Neural progenitor cell (in vitro differentiated cells): ENCODE measurements at regions not wholly inside any gene's neighbourhood (a gene's known extent, or its start where the extent isn't known, plus 50 kb on each side); places are given as distances from the start of the nearest gene placed in this dataset.

Experiments
- DNase-seq: peaks from one replicate; pipeline ENCODE4 v3.0.0-alpha.2; 2016; ENCODE audit warnings: low spot score
- H2AFZ ChIP-seq: fragments of 200-600 bp; sonication (generic); replicated peaks from 2 replicates; pipeline ENCODE4 v1.6.1; 2016; ENCODE audit warnings: antibody characterized with exemption
- H3F3A ChIP-seq: fragments of 200-600 bp; sonication (generic); 2 replicates; pipeline ENCODE4 v1.6.1; 2016; ENCODE audit warnings: antibody characterized with exemption, low read depth
- H3K27ac ChIP-seq: fragments of 200-600 bp; sonication (generic); 2 replicates; pipeline ENCODE4 v1.5.1; 2016; ENCODE audit warnings: mild to moderate bottlenecking
- H3K27me3 ChIP-seq: fragments of 200-600 bp; sonication (generic); 2 replicates; pipeline ENCODE4 v1.6.1; 2016; ENCODE audit warnings: mild to moderate bottlenecking, moderate library complexity
- H3K36me3 ChIP-seq: fragments of 200-600 bp; sonication (generic); 2 replicates; pipeline ENCODE4 v1.5.1; 2016
- H3K4me1 ChIP-seq: fragments of 200-600 bp; sonication (generic); 2 replicates; pipeline ENCODE4 v1.6.1; 2016; ENCODE audit warnings: mixed run types
- H3K4me2 ChIP-seq: fragments of 200-600 bp; sonication (generic); 2 replicates; pipeline ENCODE4 v1.6.1; 2016
- H3K4me3 ChIP-seq: fragments of 200-600 bp; sonication (generic); 2 replicates; pipeline ENCODE4 v1.5.1; 2016
- H3K79me2 ChIP-seq: fragments of 200-600 bp; sonication (generic); 2 replicates; pipeline ENCODE4 v1.6.1; 2016; ENCODE audit warnings: low read depth
- H3K9ac ChIP-seq: fragments of 200-600 bp; sonication (generic); 2 replicates; pipeline ENCODE4 v1.6.1; 2016
- H3K9me3 ChIP-seq: fragments of 200-600 bp; sonication (generic); 2 replicates; pipeline ENCODE4 v1.5.1; 2016; ENCODE audit warnings: low read depth
- H4K20me1 ChIP-seq: fragments of 200-600 bp; sonication (generic); 2 replicates; pipeline ENCODE4 v1.6.1; 2016; ENCODE audit warnings: low read depth
- H3K27ac Mint-ChIP-seq: 3 replicates; pipeline ENCODE4 v1.8.0; 2021; ENCODE audit warnings: mixed read lengths
- H3K27me3 Mint-ChIP-seq: 2 replicates; pipeline ENCODE4 v1.8.0; 2022; ENCODE audit warnings: low read depth, mild to moderate bottlenecking, inconsistent platforms, moderate library complexity, mixed read lengths; ENCODE audit not compliant: insufficient read depth
- H3K36me3 Mint-ChIP-seq: 3 replicates; pipeline ENCODE4 v1.8.0; 2021; ENCODE audit warnings: mixed read lengths
- H3K4me1 Mint-ChIP-seq: 3 replicates; pipeline ENCODE4 v1.8.0; 2021; ENCODE audit warnings: mixed read lengths
- H3K4me3 Mint-ChIP-seq: 3 replicates; pipeline ENCODE4 v1.8.0; 2021; ENCODE audit warnings: mild to moderate bottlenecking, moderate library complexity, mixed read lengths
- H3K9me3 Mint-ChIP-seq: 3 replicates; pipeline ENCODE4 v1.8.0; 2020; ENCODE audit warnings: mixed read lengths
- EZH2 ChIP-seq: fragments of 200-600 bp; sonication (generic); IDR thresholded peaks from 2 replicates; pipeline ENCODE4 v1.6.1; 2017; ENCODE audit warnings: antibody characterized with exemption, mild to moderate bottlenecking, moderate library complexity
- EZH2phosphoT487 ChIP-seq: fragments of 200-600 bp; sonication (generic); IDR thresholded peaks from 2 replicates; pipeline ENCODE4 v1.6.1; 2017; ENCODE audit warnings: antibody characterized with exemption
- TF ChIP-seq, protein P1 (sequence below): fragments of 200-600 bp; sonication (generic); IDR thresholded peaks from 2 replicates; pipeline ENCODE4 v1.5.1; 2017; ENCODE audit warnings: antibody characterized with exemption, mild to moderate bottlenecking

DNA sequence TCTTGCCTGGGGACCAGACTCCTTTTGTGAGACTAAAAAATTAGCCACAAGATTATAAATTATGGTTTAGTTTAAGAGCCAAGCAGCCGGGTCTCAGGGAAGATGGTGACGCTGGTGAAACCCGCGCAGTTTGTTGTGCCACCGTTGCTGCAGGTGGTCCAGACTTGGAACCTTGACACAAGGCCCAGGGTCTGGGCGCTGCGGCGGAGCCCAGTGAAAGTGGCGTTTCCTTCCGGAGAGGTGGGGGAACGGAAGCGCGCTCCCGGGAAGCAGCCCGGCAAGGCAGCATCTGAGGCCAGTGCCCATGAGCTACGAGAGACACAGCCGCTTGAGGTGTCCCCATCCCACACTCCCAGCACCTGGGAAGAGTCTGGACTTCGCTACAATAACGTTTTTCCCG is 131.6 kb downstream of the SKIDA1 start:
- no peaks in the 10 kb centered on the region for H3K79me2 ChIP-seq
- Mint-ChIP-seq H3K4me3 (no peak overlapping the region), H3K27ac (peak overlapping the region; percentile 37), H3K9me3 (peaks cover 15% of the 10 kb centered on the region), H3K36me3 (peaks cover 6% of the 10 kb centered on the region), H3K27me3 (peaks cover 6% of the 10 kb centered on the region), H3K4me1 (peaks cover 6% of the 10 kb centered on the region)
- TF ChIP-seq, protein P1, sequence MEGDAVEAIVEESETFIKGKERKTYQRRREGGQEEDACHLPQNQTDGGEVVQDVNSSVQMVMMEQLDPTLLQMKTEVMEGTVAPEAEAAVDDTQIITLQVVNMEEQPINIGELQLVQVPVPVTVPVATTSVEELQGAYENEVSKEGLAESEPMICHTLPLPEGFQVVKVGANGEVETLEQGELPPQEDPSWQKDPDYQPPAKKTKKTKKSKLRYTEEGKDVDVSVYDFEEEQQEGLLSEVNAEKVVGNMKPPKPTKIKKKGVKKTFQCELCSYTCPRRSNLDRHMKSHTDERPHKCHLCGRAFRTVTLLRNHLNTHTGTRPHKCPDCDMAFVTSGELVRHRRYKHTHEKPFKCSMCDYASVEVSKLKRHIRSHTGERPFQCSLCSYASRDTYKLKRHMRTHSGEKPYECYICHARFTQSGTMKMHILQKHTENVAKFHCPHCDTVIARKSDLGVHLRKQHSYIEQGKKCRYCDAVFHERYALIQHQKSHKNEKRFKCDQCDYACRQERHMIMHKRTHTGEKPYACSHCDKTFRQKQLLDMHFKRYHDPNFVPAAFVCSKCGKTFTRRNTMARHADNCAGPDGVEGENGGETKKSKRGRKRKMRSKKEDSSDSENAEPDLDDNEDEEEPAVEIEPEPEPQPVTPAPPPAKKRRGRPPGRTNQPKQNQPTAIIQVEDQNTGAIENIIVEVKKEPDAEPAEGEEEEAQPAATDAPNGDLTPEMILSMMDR: no peak
- TF ChIP-seq EZH2phosphoT487 (no peak), EZH2 (no peak)
- H3K9ac ChIP-seq: no peak overlapping the region
- H4K20me1 ChIP-seq: no peaks in the 10 kb centered on the region
- H3K9me3 ChIP-seq: no peaks in the 10 kb centered on the region
- H2AFZ ChIP-seq: no peak overlapping the region
- peaks cover 4% of the 10 kb centered on the region for H3K4me1 ChIP-seq
- H3K27me3 ChIP-seq: no peaks in the 10 kb centered on the region
- no peak for DNase-seq
- H3K27ac ChIP-seq: no peak overlapping the region
- H3K4me3 ChIP-seq: no peak overlapping the region
- H3K36me3 ChIP-seq: no peaks in the 10 kb centered on the region
- H3F3A ChIP-seq: peaks cover 7% of the 10 kb centered on the region
- no peak overlapping the region for H3K4me2 ChIP-seq

DNA sequence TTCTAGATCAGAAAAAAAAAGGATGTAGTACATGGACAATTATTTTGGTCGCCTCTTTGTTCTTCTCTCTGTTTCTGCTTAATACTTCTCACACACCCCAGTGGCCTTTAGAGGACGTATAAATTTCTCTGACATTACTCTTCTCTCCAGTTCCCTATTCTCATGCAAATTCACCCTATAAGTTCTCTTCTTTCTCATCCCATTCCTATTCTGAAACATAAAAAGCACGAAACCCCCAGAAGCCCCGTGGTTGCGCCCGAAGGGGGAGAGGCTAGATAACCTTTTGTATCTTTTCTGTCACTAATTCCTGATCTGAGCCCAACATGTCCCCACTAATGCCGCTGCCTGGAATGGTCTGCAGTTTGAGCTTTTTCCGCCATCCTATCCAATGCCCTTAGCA is 136.9 kb downstream of the SKIDA1 start:
- H4K20me1 ChIP-seq: no peaks in the 10 kb centered on the region
- H3K4me2 ChIP-seq: peak overlapping the region; percentile 70
- TF ChIP-seq EZH2phosphoT487 (no peak), EZH2 (no peak)
- TF ChIP-seq, protein P1: no peak
- H3K9ac ChIP-seq: no peak overlapping the region
- peaks cover 13% of the 10 kb centered on the region for H3K9me3 Mint-ChIP-seq
- peak overlapping the region; percentile 57 for H3K27ac Mint-ChIP-seq
- DNase-seq: peak; percentile 41
- peaks cover 18% of the 10 kb centered on the region for H3K4me1 ChIP-seq
- H3F3A ChIP-seq: peaks cover 31% of the 10 kb centered on the region
- H3K4me3 Mint-ChIP-seq: peak overlapping the region; percentile 22
- H3K4me3 ChIP-seq: peak overlapping the region; percentile 9
- H3K4me1 Mint-ChIP-seq: peaks cover 15% of the 10 kb centered on the region
- H3K27me3 ChIP-seq: no peaks in the 10 kb centered on the region
- no peaks in the 10 kb centered on the region for H3K79me2 ChIP-seq
- H3K36me3 ChIP-seq: no peaks in the 10 kb centered on the region
- peak overlapping the region; percentile 43 for H3K27ac ChIP-seq
- H3K27me3 Mint-ChIP-seq: peaks cover 2% of the 10 kb centered on the region
- no peaks in the 10 kb centered on the region for H3K9me3 ChIP-seq
- peaks cover 3% of the 10 kb centered on the region for H3K36me3 Mint-ChIP-seq
- peak overlapping the region; percentile 79 for H2AFZ ChIP-seq

DNA sequence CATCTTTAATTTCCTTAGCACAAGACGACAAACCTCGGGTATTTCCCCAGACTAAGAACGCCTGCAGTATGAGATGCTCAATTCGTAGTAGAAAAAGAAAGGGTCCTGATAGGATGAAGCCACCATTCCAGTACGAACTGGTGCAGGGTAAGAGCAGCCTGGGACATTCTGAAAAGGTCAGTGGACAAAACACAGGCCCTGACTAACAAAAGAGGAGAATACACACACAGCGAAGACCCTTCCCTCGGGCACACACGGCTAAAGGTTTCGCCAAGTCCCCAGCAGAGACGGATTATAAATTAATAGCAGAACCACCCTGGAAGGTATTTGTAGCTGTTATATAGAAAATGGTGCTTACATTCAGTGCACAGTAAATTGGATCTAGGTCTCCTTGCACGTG is 137.6 kb downstream of the SKIDA1 start:
- no peak overlapping the region for H3K4me3 Mint-ChIP-seq

More for the DNA sequence above, 137.6 kb downstream of the SKIDA1 start:
- H3K4me3 ChIP-seq: no peak overlapping the region
- H3K4me1 Mint-ChIP-seq: peaks cover 15% of the 10 kb centered on the region
- H4K20me1 ChIP-seq: no peaks in the 10 kb centered on the region
- H3K27ac Mint-ChIP-seq: no peak overlapping the region
- peaks cover 2% of the 10 kb centered on the region for H3K27me3 Mint-ChIP-seq
- peaks cover 18% of the 10 kb centered on the region for H3K4me1 ChIP-seq
- H3K4me2 ChIP-seq: peak overlapping the region; percentile 70
- H3K9me3 Mint-ChIP-seq: peaks cover 11% of the 10 kb centered on the region
- H3K27me3 ChIP-seq: no peaks in the 10 kb centered on the region
- H3K36me3 Mint-ChIP-seq: peaks cover 3% of the 10 kb centered on the region
- peak; percentile 11 for DNase-seq
- H3K9ac ChIP-seq: no peak overlapping the region
- peak overlapping the region; percentile 79 for H2AFZ ChIP-seq
- H3K36me3 ChIP-seq: no peaks in the 10 kb centered on the region
- TF ChIP-seq EZH2phosphoT487: no peak
- TF ChIP-seq, protein P1: no peak
- no peak for TF ChIP-seq EZH2
- H3K9me3 ChIP-seq: no peaks in the 10 kb centered on the region
- peaks cover 31% of the 10 kb centered on the region for H3F3A ChIP-seq
- H3K27ac ChIP-seq: peak overlapping the region; percentile 43
- H3K79me2 ChIP-seq: no peaks in the 10 kb centered on the region
